ENCODE measurements at regions not wholly inside any gene's neighbourhood (a gene's known extent, or its start where the extent isn't known, plus 50 kb on each side); places are given as distances from the start of the nearest gene placed in this dataset.

DNA sequence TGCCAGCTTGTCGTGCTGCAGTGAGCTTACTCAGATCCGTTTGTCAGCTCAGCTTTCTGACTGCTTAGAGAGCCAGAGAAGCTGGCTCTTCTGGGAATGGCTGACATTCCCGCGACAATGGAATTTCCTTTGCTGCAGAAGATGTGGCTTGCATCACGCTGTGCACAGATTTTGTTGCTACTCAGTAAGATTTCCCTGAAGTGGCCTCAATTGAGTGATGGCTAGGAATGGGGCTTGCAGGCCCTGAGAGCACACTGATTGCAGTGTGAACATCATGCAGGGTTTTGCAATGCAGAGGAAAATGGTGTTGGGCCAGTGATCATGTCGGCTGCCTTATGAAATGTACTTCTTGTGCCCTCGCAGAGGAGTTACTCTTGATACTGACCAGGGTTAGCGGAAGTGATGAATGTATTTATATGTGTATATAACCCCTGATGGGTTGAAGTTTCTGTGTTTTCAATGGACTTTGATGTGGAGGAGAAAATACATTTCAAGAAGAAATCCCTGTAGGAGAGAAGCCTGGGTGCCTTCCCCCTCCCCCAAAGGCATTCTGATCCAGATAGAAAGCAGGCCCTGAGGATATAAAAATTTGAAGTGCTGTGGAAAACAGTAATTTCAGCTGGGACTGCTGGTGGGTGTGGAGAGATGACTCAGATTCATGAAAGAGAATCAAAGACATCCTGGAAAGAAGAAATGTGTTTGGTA lies 102.5 kb upstream of the PDZRN3 start:
- no peak for DNase-seq

DNA sequence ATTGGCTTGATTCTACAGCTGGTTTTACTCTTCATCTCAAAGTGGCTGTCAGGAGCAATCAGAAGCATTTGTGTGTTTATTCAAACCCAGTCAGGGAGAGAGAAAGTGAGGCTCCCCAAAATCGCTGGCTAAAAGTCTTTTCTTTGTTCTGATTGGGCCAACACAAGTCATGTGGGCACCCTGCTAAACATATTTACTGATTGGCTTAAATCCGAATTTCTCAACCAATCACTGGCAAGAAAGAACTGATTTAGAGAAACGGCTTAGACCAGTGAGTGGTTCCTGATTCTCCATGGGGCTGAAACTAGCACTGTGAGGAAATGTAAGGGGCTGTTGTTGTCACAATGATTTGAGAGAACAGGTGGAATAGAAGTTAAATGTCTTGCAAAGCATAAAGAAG lies 98.9 kb upstream of the PDZRN3 start:
- no peak for DNase-seq

DNA sequence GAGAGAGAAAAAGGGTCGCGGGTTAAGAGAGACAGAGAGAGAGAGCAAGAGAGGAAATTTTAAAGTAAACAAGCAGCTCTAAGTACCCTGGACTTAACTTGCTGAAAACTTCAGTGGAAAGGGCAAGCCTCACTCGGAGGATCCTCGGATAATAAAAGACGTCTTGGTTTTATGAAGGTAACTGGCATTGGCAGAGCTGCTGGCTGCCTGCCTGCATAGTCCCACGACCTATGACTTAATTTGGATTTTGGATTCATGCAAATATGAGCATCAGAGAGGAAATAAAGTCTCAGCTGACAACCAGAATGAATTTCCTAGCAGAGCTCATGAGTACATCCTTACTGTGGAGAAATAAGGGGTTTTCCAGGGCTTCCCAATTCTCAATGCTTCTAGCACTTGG lies 95.1 kb upstream of the PDZRN3 start:
- DNase-seq, result no peak

DNA sequence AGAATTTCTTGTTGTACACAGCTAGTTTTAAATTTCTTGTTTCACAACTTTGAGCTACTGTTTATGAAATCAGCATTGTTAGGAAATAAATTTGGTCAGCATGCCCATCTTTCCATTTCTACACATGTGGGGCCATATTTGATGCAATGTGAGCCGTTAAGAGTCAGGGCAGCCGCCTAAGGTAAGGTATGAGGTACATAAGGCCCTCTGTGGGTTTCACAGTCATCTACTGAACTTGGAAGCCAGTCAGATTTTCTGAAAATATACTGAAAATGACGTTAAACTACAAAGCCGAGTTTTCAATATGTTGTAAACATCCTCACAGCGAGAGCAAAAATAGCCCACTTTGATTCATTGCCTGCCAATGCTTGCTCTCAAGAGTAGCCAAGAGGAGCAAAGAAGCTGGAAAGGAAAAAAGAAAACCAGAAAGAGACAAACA lies 94.7 kb upstream of the PDZRN3 start:
- no peak for DNase-seq

DNA sequence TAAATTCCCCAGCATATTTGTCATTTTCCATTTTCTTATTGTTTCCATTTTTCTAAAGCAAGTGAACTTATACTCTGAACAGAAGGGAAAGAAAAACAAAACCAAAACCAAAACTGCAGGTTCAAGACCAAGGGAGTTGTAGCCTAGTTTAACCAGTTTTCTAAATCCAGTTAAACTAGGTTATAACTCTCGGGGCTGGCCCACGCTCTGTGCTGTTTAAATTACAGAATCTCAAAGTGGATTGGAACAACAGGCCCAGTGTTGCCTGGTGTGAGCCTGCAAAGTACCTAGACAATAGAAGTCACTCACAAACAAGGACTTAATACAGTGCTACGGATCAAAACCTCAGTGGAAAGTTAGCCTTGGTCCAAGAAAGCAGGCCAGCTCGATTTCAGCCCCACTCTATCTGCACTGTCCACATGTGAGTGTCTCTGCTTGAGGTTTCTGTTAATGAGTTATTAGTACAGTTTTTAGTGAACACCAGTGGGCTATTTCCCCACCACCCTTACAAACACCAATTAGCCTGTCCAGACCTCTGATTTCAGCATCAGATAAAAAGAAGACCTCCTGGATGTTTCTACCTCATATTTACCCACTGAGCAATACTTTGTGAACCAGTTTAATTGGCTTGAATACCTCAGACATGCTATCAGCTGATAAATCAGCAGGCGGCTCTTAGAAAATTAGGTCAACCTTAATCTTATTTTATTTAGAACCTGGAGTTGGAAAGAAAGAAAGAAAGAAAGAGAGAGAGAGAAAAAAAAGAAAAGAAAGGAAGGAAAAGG lies 93.8 kb upstream of the PDZRN3 start:
- DNase-seq, result no peak

DNA sequence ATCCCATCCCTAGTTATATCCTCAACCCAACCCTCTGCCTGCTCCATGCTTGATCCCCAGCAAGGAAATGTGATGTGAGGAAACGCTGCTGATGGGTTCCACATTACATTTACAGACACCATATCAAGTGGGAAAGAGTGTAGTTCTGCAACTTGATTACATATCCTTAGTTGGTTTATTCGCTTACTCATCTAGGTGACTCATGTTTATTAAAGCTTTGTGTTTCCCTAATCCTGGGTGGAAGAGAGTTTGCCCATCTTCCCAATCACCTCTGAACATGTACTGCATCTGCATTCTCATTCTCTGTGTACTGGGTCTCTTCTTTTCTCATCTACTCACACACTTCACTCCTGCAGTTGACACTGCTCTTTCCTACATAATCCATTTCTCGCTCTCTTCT lies 91.7 kb upstream of the PDZRN3 start:
- DNase-seq, result no peak

DNA sequence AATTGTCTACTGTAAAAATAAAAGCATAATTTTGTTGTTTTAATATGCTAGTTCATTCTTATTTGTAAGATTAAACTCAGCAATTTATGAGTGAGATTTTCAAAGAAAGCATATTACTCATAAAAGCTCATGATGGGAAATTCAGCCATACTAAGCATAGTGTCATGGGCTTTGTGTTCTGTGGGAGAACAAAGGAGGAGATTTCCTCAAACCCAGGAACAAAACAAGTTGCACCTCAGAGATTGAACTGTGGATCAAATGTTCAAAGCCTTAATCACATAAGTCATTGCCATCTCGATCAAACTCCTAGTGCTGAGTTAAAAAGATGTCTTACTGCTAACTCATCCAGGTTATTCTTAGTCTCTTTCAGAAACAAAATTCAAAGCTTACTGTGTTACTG lies 85.6 kb upstream of the PDZRN3 start:
- DNase-seq, result no peak

DNA sequence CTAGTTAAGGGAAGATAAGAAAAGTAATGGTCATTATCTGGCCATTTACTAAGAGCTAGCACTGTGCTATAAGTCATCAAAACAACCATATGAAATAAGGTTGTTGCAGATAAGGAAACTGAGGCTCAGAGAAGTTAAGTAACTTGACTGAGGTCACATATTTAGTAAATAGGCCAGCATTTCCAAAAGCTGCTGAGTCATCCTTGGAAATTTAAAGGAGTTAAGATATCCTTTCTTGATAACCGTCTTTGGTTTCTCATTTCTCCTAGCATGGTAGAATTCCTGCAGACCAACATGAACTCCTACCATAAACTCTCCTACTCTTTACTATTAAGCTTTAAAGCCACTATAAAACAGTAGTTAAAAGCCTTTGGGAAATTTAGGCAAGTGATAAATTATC lies 85.0 kb upstream of the PDZRN3 start:
- no peak for DNase-seq

DNA sequence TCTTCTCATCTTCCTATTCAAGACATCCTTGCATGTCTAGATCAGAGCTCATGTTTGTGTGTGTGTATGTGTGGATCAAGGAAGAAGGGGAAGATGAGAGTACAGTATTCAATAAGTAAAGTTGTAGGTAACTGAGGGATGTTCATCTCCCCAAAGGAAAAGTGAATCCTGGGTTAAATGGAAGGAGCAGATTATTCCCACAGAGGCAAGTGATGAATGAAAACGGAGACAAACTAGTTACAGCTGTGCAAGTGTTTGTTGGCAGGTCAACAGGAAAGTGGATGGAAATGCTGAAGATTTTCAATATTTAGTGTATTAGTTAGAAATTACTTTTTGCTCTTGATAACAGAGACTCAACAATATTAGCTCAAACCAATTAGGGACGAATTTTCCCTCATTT lies 84.2 kb upstream of the PDZRN3 start:
- no peak for DNase-seq

DNA sequence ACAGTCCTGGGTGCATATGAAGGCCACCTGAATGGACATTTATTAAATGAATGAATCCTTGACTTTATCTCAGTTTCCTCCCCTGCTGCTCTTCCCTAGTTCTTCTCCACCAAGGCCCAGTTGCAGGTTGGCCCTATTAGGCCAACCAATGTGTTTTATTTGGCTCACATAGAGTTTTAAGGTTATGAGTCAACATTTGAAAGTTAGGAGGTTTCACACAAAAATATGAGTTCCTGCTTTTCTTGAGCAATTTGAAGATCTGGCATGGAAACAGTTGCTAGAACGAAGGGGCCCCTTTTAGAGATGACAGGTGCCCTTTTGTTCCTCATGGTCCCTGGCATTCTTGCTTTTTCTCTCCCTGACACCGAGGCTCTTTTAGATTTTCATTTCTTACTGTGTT lies 83.0 kb upstream of the PDZRN3 start:
- no peak for DNase-seq

DNA sequence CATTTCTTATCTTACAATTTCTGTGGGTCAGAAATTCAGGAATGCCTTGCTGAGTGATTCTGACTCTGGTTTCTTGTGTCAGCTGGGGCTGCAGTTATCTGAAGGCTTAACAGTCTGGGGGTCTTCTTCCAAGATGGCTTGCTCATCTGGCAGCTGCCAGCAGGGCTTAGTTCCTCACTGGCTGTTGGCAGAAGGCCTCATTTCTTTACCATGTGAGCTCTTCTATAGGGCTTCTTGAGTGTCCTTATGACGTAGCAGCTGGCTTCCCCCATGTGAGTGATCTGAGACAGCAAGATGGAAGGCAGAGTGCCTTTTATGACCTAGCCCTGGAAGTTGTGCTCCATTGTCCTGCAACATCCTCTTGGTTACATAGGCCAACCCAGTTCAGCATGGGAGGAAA lies 82.0 kb upstream of the PDZRN3 start:
- no peak for DNase-seq

DNA sequence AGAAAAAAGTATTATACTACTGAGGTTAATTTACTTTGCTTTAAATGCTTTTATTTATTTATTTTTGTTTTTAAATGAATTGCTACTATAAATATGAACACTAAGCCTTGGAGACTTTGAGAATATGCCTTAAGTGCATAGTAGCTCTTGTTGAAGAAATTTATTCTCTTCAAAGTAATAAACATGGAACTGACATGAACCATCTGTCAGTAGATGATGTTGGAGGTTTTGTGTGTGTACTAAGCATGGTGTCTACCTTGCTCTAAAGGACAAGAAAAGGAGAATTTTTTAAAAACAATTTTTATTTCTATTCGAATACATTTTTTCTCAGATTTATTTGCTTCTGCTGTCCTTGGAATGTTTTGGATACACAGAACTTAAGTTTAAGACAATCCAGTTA lies 81.1 kb upstream of the PDZRN3 start:
- no peak for DNase-seq

DNA sequence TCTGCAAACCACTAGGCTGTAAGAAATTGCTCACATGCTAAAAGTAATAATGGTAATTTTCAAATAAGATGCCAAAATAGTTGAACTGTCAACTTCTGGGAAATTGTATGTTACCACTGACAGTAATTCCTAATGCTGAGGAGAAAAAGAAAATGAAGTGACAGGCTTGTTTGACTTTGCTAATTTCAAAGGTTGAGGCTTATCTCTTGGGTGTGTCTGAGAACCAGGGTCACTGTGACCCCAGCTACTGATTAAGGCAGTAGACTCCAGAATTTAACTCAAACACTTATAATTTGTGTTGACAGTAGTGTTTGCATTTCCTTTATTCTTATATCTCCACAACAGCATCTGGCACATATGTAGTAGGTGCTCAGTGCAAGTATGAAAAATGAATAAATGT lies 74.6 kb upstream of the PDZRN3 start:
- DNase-seq, result no peak

DNA sequence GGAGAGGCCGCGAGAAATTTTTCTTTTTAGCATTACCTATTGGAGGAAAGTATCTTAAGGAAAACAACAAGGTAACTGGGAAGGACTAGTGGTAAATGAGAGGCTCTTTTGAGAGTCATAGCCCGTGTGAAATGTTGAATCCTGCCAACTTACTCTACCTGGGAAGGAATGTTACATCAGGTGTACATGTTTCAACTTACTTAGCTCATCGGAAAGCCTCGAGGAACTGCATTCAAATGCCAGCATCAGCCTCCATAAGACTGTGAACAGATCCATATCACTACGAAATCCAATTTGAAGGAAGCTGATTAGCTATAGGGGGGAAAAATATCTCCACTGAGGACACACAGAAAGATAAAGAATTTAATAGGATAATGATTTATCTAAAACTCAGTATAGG lies 72.3 kb upstream of the PDZRN3 start:
- DNase-seq, result no peak

DNA sequence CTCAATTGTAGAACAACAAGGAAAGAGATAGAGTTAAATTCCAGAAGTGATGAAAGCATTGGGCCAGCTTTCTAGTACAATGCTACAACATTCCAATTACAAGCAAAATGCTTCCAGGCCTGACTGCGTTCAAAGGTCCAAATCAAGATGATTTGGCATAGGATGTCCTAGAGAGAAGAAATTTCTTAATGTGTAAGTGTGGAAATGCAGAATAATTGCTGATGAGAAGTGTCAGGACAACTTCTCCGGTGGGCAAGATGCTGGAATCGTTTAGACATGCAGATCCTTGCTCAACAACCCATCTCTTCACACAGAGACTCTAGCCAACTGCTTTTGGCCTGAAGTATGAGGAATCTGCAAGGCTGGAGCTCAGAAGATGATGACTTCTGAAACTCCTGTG lies 71.1 kb upstream of the PDZRN3 start:
- DNase-seq, result no peak

DNA sequence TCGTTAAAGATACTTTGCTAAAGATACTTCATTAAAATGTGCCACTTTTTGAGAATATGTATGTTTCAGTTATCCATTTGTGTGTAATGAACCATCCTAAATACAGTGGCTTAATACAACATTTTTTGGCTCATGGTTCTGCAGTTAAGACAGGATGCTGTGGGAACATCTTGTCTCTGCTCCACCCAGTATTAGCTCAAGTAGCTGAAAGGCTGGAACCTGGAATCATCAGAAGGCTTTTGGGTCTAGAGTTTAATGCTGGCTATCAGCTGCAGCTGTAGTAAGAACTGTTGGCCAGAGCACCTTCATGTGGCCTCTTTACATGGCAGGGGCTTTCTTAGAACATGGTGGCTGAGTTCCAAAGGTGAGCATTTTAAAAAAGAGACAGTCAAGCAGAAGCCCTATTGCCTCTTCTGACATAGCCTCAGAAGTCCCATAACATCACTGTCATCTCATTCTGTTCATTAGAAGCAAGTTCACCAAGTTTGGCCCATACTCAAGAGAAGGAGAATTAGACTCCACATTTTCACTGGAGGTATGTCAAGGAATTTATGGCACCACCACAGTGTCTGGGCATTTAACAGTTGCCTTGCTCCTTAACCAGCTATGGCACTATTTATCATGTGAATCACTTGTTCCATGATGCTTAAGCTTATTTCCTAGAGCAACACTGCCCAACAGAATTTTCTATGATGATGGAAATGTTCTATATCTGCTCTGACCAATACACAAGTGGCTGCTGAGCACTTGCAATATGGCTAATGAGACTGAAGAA lies 70.4 kb upstream of the PDZRN3 start:
- DNase-seq, result no peak

DNA sequence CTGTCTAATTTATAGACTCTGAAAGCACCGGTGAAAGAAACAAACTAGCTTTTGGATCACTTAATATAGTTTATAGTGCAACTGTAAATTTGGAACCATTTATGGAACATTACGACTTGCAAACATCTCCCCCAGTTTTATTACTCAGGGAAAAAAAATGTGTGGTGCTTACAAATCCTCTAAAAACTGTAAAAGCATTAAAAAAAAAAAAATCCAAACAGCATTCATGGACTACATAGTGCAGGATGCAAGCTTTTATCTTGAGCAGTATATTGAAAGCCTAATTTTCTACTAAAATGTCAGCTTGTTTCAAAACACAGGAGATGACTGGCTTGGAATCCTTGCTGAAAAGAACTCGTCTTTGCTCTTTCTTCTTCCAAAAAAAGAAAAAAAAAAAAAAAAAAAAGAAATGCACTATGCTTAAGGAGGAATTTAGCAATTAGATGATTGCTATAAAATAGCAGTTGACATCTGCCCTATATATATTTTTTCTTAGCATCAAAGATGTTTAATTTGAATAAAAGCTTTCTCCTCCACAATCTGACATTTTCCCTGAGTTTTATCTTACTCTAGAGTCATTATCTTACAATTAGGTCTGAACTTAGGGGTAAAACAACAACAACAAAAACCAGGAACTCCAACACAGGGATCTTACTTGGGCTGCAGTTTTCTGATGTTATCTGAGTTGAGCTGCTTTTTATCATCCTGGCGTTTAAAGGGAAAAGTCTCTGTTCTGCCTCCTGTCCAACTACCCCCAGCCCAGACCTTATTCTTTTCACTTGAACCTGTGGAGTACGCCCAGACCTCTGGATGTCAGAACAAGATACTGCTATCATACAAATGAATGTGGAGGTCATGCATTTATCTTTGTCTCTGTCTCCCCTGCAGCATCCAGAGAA lies 62.6 kb upstream of the PDZRN3 start:
- no peak for DNase-seq

DNA sequence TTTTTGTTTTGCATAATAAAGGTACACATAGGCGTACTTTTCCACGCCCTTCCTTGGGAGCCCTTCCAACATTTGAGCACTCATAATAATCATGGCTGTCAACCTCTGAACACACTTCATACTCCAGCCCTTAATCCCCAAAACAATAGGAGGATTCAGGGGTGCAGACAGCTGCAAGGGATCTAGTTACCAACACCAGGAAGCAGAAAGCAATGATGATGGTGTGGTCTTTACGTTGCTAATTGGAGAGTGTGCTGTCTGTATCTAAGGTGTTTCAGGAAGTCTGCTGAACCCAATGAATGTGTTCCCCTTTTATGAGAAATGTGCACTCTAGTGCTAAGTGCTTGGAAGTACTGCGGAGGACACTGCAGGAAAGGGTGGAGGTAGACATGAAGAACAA lies 60.3 kb upstream of the PDZRN3 start:
- no peak for DNase-seq

DNA sequence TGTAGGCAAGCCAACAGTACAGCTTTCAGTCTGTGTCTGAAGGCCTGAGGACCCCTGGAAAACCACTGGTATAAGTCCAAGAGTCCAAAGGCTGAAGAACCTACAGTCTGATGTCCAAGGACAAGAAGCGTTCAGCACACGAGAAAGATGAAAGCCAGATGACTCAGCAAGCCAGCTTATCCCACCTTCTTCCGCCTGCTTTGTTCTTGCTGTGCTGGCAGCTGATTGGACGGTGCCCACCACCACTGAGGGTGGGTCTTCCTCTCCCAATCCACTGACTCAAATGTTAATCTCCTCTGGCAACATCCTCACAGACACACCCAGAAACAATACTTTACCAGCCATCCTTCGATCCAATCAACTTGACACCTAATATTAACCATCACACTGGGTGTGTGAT lies 59.0 kb upstream of the PDZRN3 start:
- DNase-seq, result no peak

DNA sequence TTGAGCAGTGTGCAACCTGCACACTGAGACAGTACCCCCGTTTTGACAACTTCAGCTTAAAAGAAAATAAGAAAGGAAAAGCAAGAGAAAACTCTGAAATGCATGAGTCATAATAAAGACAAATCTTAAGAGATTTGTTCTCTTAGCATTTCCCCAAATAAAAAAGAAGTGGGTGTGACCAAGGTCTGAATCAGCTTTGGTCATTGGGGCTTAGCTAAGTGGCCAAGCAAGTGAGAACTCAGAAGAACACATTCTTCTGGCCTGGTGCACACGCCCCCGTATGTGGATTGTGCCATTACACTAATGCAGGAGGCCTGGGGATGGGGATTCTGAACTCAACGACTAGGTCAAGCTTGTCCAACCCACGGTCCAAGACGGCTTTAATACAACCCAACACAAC lies 56.9 kb upstream of the PDZRN3 start:
- DNase-seq, result no peak

DNA sequence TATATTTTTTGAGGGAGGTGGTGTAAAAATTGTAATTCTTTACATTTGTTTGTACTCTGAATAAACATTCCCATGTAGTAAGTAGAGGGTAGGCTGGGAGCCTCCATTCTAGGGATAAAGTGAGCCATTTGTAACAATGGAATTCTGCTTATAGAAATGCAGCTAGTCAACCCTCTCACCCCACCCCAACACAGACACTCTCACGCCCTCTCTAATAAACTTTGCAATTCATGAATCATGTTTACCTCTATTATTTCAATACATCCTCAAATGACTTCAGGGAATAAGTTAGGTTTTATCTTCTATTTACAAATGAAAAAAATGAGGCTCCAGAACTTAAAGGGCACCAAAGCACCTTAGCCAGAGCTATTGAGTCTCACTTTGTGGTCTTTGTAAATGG lies 56.5 kb upstream of the PDZRN3 start:
- no peak for DNase-seq

DNA sequence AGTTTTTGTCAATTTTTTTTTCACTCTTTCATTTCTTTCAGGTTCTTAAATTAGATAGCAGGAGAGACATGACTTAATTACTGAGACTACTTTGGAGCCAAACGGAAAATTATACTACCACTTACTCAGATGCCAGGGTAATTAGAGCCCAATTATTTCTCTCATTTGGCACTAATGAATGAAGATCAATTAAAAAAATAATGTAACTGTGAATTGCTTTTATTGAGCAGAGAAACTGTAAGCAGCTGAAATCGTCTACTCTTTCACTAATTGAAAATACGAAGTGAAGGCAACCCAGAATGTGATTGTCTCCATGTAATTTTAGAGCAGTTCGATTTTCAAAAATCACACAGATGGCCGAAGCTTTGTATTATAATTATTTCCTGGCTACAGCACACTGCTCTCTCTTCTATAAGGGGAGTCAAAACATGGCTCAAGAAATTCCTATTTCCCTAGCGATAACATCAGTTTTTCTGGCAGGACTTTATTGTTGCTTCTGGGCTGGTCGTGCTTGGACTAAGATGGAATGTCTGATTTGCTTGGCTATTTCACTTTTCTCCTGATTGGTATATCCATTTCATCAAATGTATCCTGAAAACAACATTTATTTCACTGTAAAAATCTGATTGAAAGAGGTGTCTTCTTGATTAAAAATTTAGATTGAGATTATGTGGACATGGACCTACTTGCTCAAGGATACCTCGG lies 55.8 kb upstream of the PDZRN3 start:
- no peak for DNase-seq
